ENCODE measurements at regions not wholly inside any gene's neighbourhood (a gene's known extent, or its start where the extent isn't known, plus 50 kb on each side); places are given as distances from the start of the nearest gene placed in this dataset.
A peak's percentile ranks its signal among the peaks of the same experiment; 100 is the strongest.
"Not testable (repeated sequence)": the region's sequence is repeated elsewhere in the genome, so short reads cannot be mapped to it uniquely, and the experiment has no call there.

- DNase-seq (ENCODE audit: low spot score) = no peak
These were observed 127.9 kb upstream of the NOL4 start for GRCh38 chr18:34352385-34353163.

GRCh38 chr18:34354351-34354750 is 129.6 kb upstream of the NOL4 start:
- peak; percentile 97 for DNase-seq (ENCODE audit: low spot score)

- DNase-seq (ENCODE audit: low spot score) = no peak
These were observed 133.3 kb upstream of the NOL4 start for GRCh38 chr18:34357944-34358580.

- no peak for DNase-seq (ENCODE audit: low spot score)
These were observed 134.2 kb upstream of the NOL4 start for GRCh38 chr18:34358923-34359322.

GRCh38 chr18:34364699-34365098 is 140.0 kb upstream of the NOL4 start:
- no peak for DNase-seq (ENCODE audit: low spot score)

GRCh38 chr18:34370704-34371395 is 146.1 kb upstream of the NOL4 start:
- no peak for DNase-seq (ENCODE audit: low spot score)

- DNase-seq (ENCODE audit: low spot score) = no peak
These were observed 155.6 kb upstream of the NOL4 start for GRCh38 chr18:34380326-34380725.

GRCh38 chr18:34385311-34385710 is 160.6 kb upstream of the NOL4 start:
- no peak for DNase-seq (ENCODE audit: low spot score)

GRCh38 chr18:34386803-34387202 is 162.1 kb upstream of the NOL4 start:
- no peak for DNase-seq (ENCODE audit: low spot score)

- DNase-seq (ENCODE audit: low spot score) = no peak
These were observed 172.7 kb upstream of the NOL4 start for GRCh38 chr18:34397286-34397896.

- no peak for DNase-seq (ENCODE audit: low spot score)
These were observed 175.2 kb upstream of the NOL4 start for GRCh38 chr18:34399892-34400291.

GRCh38 chr18:34400834-34401233 is 176.1 kb upstream of the NOL4 start:
- DNase-seq (ENCODE audit: low spot score) = no peak

- DNase-seq (ENCODE audit: low spot score) = no peak
These were observed 177.1 kb upstream of the NOL4 start for GRCh38 chr18:34401775-34402174.

GRCh38 chr18:34407471-34407870 is 182.8 kb upstream of the NOL4 start:
- not testable (repeated sequence) for DNase-seq (ENCODE audit: low spot score)

- DNase-seq (ENCODE audit: low spot score) = no peak
These were observed 187.2 kb upstream of the NOL4 start for GRCh38 chr18:34411952-34412351.

GRCh38 chr18:34431042-34431441 is 206.3 kb upstream of the NOL4 start:
- no peak for DNase-seq (ENCODE audit: low spot score)

- no peak for DNase-seq (ENCODE audit: low spot score)
These were observed 219.9 kb upstream of the NOL4 start for GRCh38 chr18:34444622-34445021.

- no peak for DNase-seq (ENCODE audit: low spot score)
These were observed 223.9 kb upstream of the NOL4 start for GRCh38 chr18:34448662-34449061.

GRCh38 chr18:34457761-34458160 is 233.0 kb upstream of the NOL4 start:
- DNase-seq (ENCODE audit: low spot score) = no peak

- no peak for DNase-seq (ENCODE audit: low spot score)
These were observed 233.8 kb upstream of the NOL4 start for GRCh38 chr18:34458410-34458977.

GRCh38 chr18:34461266-34461665 is 236.6 kb upstream of the NOL4 start:
- no peak for DNase-seq (ENCODE audit: low spot score)

GRCh38 chr18:34467058-34467457 is 242.3 kb upstream of the NOL4 start:
- DNase-seq (ENCODE audit: low spot score) = no peak

Measured in cerebellar cortex (tissue), 1 donor.